ENCODE measurements at regions not wholly inside any gene's neighbourhood (a gene's known extent, or its start where the extent isn't known, plus 50 kb on each side); places are given as distances from the start of the nearest gene placed in this dataset.

DNA sequence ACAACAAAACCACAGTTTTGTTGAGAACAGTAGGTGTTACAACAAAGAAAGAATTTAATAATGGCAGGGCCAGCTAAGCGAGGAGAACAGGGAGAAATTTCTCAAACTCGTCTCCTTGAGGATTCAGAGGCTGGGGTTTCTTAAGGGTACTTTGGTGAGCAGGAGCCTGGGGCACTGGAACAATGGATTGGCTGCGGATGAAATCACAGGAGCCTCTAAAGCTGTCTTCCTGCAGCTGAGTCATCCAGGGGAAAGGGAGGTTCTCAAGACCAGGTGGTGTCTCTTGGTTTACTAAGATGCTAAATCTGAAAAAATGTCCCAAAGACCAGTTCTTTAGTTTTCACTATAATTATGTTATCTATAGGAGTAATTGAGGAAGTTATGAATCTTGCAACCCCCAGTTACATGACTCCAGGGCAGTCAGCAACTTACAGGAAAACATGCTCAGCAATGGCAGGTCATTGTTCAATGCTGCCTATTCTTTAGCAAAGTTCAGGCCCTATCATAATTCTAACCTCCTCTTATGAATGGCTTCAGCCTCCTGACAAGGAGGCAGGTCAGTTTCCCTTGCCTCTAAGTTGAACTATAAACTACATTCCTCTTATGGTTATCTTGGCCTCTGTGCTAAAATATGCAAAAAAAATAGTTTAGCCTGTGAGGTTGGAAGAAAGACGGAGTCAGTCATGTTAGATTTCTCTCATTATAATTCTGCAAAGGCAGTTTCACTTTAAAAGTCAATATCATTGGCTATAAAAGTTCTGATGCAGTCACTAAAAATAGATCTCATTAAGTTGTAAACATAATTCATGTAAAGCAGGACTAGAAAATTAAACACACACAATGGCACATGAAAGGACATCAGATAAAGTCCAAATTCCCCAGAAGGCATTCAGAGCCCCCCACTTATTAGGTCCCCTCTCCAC lies 63.3 kb upstream of the CKS2 start:
- H3K4me1 Mint-ChIP-seq: peaks cover 25% of the 10 kb centered on the region
- H3K27ac Mint-ChIP-seq: peak overlapping the region; percentile 82
- H3K27me3 Mint-ChIP-seq (ENCODE audit: low read depth): no peaks in the 10 kb centered on the region
- peaks cover 6% of the 10 kb centered on the region for H3K9me3 Mint-ChIP-seq
- no peaks in the 10 kb centered on the region for H3K36me3 Mint-ChIP-seq
- DNase-seq (ENCODE audit: low spot score in 2 of 2, unreplicated experiment in 2 of 2): no peak
- no peak overlapping the region for H3K4me3 Mint-ChIP-seq
- TF ChIP-seq CTCF (IDR thresholded peaks at IDR 0.05; ENCODE audit: unreplicated experiment): no peak

- Mint-ChIP-seq H3K36me3 (no peaks in the 10 kb centered on the region), H3K4me3 (no peak overlapping the region), H3K9me3 (peaks cover 6% of the 10 kb centered on the region), H3K27ac (no peak overlapping the region), H3K4me1 (peaks cover 17% of the 10 kb centered on the region), H3K27me3 (ENCODE audit: low read depth) (no peaks in the 10 kb centered on the region)
- no peak for DNase-seq (ENCODE audit: low spot score in 2 of 2, unreplicated experiment in 2 of 2)
- no peak for TF ChIP-seq CTCF (IDR thresholded peaks at IDR 0.05; ENCODE audit: unreplicated experiment)
Observed at GRCh38 chr9:89249001-89249400, 62.0 kb upstream of the CKS2 start.

GRCh38 chr9:89252651-89253267 lies 58.2 kb upstream of the CKS2 start:
- DNase-seq (ENCODE audit: low spot score in 2 of 2, unreplicated experiment in 2 of 2): no peak
- Mint-ChIP-seq H3K4me3 (no peak overlapping the region), H3K27ac (no peak overlapping the region), H3K36me3 (no peaks in the 10 kb centered on the region), H3K4me1 (peaks cover 7% of the 10 kb centered on the region), H3K9me3 (peaks cover 7% of the 10 kb centered on the region), H3K27me3 (ENCODE audit: low read depth) (no peaks in the 10 kb centered on the region)
- TF ChIP-seq CTCF (IDR thresholded peaks at IDR 0.05; ENCODE audit: unreplicated experiment): no peak

- no peak overlapping the region for H3K4me3 Mint-ChIP-seq
Observed at GRCh38 chr9:89254058-89254772, 56.8 kb upstream of the CKS2 start.

DNA sequence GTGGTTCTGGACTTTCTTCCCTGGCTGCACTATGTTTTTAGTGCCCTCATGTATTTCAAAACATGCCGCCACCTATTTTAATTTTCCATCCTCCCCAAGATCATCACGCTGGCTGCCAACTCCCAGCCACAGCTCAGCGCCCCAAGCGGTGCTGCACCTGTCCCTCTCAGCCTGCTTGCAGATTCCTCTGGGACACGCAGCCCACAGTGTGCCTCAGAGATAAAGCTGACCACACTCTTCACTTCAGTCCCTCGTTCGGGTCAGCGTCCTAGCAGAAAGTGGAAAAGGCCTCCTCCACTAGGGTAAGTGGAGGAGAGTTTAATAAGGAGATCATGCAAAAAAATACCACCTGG lies 56.2 kb upstream of the CKS2 start:
- H3K36me3 Mint-ChIP-seq: no peaks in the 10 kb centered on the region
- H3K4me1 Mint-ChIP-seq: no peaks in the 10 kb centered on the region
- DNase-seq (ENCODE audit: low spot score in 2 of 2, unreplicated experiment in 2 of 2): no peak
- H3K27ac Mint-ChIP-seq: no peak overlapping the region
- H3K4me3 Mint-ChIP-seq: no peak overlapping the region
- H3K27me3 Mint-ChIP-seq (ENCODE audit: low read depth): peaks cover 2% of the 10 kb centered on the region
- TF ChIP-seq CTCF (IDR thresholded peaks at IDR 0.05; ENCODE audit: unreplicated experiment): no peak
- peaks cover 9% of the 10 kb centered on the region for H3K9me3 Mint-ChIP-seq

More at GRCh38 chr9:89254058-89254772, 56.8 kb upstream of the CKS2 start:
- no peak for DNase-seq (ENCODE audit: low spot score in 2 of 2, unreplicated experiment in 2 of 2)
- H3K27me3 Mint-ChIP-seq (ENCODE audit: low read depth): peaks cover 2% of the 10 kb centered on the region
- no peaks in the 10 kb centered on the region for H3K36me3 Mint-ChIP-seq
- TF ChIP-seq CTCF (IDR thresholded peaks at IDR 0.05; ENCODE audit: unreplicated experiment): no peak
- H3K4me1 Mint-ChIP-seq: no peaks in the 10 kb centered on the region
- H3K27ac Mint-ChIP-seq: no peak overlapping the region
- peaks cover 9% of the 10 kb centered on the region for H3K9me3 Mint-ChIP-seq
